Neuronal stem cell (in vitro differentiated cells): ENCODE measurements at regions not wholly inside any gene's neighbourhood (a gene's known extent, or its start where the extent isn't known, plus 50 kb on each side); places are given as distances from the start of the nearest gene placed in this dataset.

Experiments
- DNase-seq: peaks from one replicate; pipeline ENCODE4 v3.0.0-alpha.2; 2013; ENCODE audit warnings: low spot score
- H2AFZ ChIP-seq: one replicate; pipeline ENCODE4 v1.6.1; 2013; ENCODE audit warnings: mild to moderate bottlenecking, low read length, inconsistent platforms
- H2AK5ac ChIP-seq: 2 replicates; pipeline ENCODE4 v1.6.1; 2013; ENCODE audit warnings: low read depth, mild to moderate bottlenecking, inconsistent platforms, low read length, moderate library complexity, mixed read lengths
- H2BK120ac ChIP-seq: 2 replicates; pipeline ENCODE4 v1.6.1; 2013; ENCODE audit warnings: low read depth, mild to moderate bottlenecking, inconsistent platforms, low read length, moderate library complexity, mixed read lengths
- H2BK12ac ChIP-seq: one replicate; pipeline ENCODE4 v1.6.1; 2013; ENCODE audit warnings: low read length, inconsistent platforms
- H2BK15ac ChIP-seq: 2 replicates; pipeline ENCODE4 v1.6.1; 2013; ENCODE audit warnings: mild to moderate bottlenecking, low read length, inconsistent platforms, mixed read lengths
- H2BK5ac ChIP-seq: one replicate; pipeline ENCODE4 v1.6.1; 2013; ENCODE audit warnings: inconsistent platforms, mild to moderate bottlenecking, low read length, moderate library complexity
- H3K14ac ChIP-seq: one replicate; pipeline ENCODE4 v1.6.1; 2013; ENCODE audit warnings: low read length, inconsistent platforms
- H3K18ac ChIP-seq: 2 replicates; pipeline ENCODE4 v1.6.1; 2013; ENCODE audit warnings: low read length, inconsistent platforms
- H3K23ac ChIP-seq: 2 replicates; pipeline ENCODE4 v1.6.1; 2013; ENCODE audit warnings: low read depth, mild to moderate bottlenecking, mixed read lengths, low read length, inconsistent platforms; ENCODE audit not compliant: poor library complexity
- H3K27ac ChIP-seq: replicated peaks from 3 replicates; pipeline ENCODE4 v1.5.1; 2013; ENCODE audit warnings: low read length, inconsistent platforms
- H3K27me3 ChIP-seq, 3 experiments: 2 replicates each; pipeline ENCODE4 v1.6.1; 2013; ENCODE audit warnings: low read length in 3 of 3, mild to moderate bottlenecking in 2 of 3, inconsistent platforms in 1 of 3, low read depth in 1 of 3, mixed read lengths in 1 of 3, moderate library complexity in 1 of 3; ENCODE audit not compliant: control insufficient read depth in 3 of 3, insufficient read depth in 3 of 3
- H3K36me3 ChIP-seq, 2 donors: replicated peaks in 1 of 2; 2 replicates each; pipeline ENCODE4 v1.6.1; 2013; ENCODE audit warnings: low read length in 2 of 2; ENCODE audit not compliant: control insufficient read depth in 2 of 2, insufficient read depth in 2 of 2
- H3K4ac ChIP-seq: 2 replicates; pipeline ENCODE4 v1.6.1; 2013; ENCODE audit warnings: inconsistent platforms, mild to moderate bottlenecking, low read length, moderate library complexity
- H3K4me1 ChIP-seq, 2 donors: 1 replicate in 1 of 2; 2 replicates in 1 of 2; pipeline ENCODE4 v1.6.1; 2013; ENCODE audit warnings: low read length in 2 of 2, low read depth in 1 of 2; ENCODE audit not compliant: control insufficient read depth in 2 of 2, insufficient read depth in 1 of 2
- H3K4me2 ChIP-seq: one replicate; pipeline ENCODE4 v1.6.1; 2013; ENCODE audit warnings: mild to moderate bottlenecking, low read length, inconsistent platforms; ENCODE audit not compliant: insufficient read depth, poor library complexity, severe bottlenecking
- H3K4me3 ChIP-seq, 2 donors: 2 replicates each; pipeline ENCODE4 v1.5.1; 2013; ENCODE audit warnings: low read length in 2 of 2, mild to moderate bottlenecking in 2 of 2, inconsistent platforms in 1 of 2, moderate library complexity in 1 of 2
- H3K79me1 ChIP-seq: one replicate; pipeline ENCODE4 v1.6.1; 2013; ENCODE audit warnings: low read depth, mild to moderate bottlenecking, inconsistent platforms, low read length, moderate library complexity
- H3K9ac ChIP-seq: one replicate; pipeline ENCODE4 v1.6.1; 2013; ENCODE audit warnings: mild to moderate bottlenecking, low read depth, low read length, inconsistent platforms; ENCODE audit not compliant: poor library complexity
- H3K9me3 ChIP-seq, 2 donors: replicated peaks in 1 of 2; 2 replicates each; pipeline versions ENCODE3 to v1.6.1; 2013; ENCODE audit warnings: low read length in 2 of 2, mild to moderate bottlenecking in 2 of 2, inconsistent platforms in 1 of 2, low read depth in 1 of 2, mixed read lengths in 1 of 2, moderate library complexity in 1 of 2; ENCODE audit not compliant: control insufficient read depth in 2 of 2, insufficient read depth in 1 of 2
- H4K8ac ChIP-seq: one replicate; pipeline ENCODE4 v1.6.1; 2013; ENCODE audit warnings: low read depth, mild to moderate bottlenecking, inconsistent platforms, low read length, moderate library complexity
- H4K91ac ChIP-seq: one replicate; pipeline ENCODE4 v1.6.1; 2013; ENCODE audit warnings: low read length, low read depth, mild to moderate bottlenecking, inconsistent platforms; ENCODE audit not compliant: poor library complexity
- whole genome bisulfite sequencing, 2 donors: extraction: QIAGEN DNeasy Blood & Tissue Kit; methylation state at CpG; one replicate each; pipeline ENCODE4 v1.1.7; 2013; ENCODE audit warnings: missing lambda C conversion rate in 2 of 2, mixed read lengths in 1 of 2; ENCODE audit not compliant: insufficient read length in 2 of 2, insufficient replicate concordance in 1 of 2; ENCODE audit errors: extremely low coverage in 2 of 2; 5-methylcytosine and 5-hydroxymethylcytosine counted together

DNA sequence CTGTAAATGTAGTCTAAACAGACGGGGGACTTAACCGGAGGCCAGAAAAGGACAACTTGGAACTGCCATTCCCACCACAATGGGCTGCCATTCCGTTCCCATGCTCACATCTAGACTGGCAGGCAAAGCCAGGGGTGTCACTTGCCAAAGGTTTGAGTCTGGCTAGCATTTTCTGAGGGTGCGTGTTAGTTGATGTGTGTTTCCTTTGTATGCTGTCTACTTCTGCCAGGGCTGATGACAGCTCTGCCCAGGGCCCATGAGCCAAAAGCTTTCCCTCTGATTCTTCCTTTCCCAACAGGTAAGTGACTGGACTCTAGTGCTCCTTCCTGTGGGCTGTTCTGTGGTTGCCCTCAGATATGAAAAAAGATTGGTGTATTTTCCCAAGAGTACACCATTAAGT is 68.0 kb downstream of the ZNF608 start:
- Histone ChIP-seq H3K23ac (no peak overlapping the region), H3K79me1 (no peaks in the 10 kb centered on the region), H3K27ac (peak overlapping the region; percentile 69), H3K4me3 (no peak overlapping the region), H4K91ac (no peak overlapping the region), H3K14ac (no peak overlapping the region), H3K27me3 (no peaks in the 10 kb centered on the region), H3K4me1 (peaks cover 16 to 25% of the 10 kb centered on the region in 2 donors), H2BK15ac (no peak overlapping the region), H2BK12ac (no peak overlapping the region), H4K8ac (no peak overlapping the region), H3K4ac (no peak overlapping the region), H2BK5ac (no peak overlapping the region), H3K18ac (no peak overlapping the region), H2AK5ac (no peak overlapping the region), H3K9me3 (peaks cover 0 to 4% of the 10 kb centered on the region in 2 donors), H3K9ac (no peak overlapping the region), H2BK120ac (no peak overlapping the region), H2AFZ (no peak overlapping the region), H3K4me2 (no peak overlapping the region), H3K36me3 (peaks cover 0 to 10% of the 10 kb centered on the region in 2 donors)
- no CpG with 5 or more reads among the region's 4 CpGs for WGBS, 2 donors
- no peak for DNase-seq

DNA sequence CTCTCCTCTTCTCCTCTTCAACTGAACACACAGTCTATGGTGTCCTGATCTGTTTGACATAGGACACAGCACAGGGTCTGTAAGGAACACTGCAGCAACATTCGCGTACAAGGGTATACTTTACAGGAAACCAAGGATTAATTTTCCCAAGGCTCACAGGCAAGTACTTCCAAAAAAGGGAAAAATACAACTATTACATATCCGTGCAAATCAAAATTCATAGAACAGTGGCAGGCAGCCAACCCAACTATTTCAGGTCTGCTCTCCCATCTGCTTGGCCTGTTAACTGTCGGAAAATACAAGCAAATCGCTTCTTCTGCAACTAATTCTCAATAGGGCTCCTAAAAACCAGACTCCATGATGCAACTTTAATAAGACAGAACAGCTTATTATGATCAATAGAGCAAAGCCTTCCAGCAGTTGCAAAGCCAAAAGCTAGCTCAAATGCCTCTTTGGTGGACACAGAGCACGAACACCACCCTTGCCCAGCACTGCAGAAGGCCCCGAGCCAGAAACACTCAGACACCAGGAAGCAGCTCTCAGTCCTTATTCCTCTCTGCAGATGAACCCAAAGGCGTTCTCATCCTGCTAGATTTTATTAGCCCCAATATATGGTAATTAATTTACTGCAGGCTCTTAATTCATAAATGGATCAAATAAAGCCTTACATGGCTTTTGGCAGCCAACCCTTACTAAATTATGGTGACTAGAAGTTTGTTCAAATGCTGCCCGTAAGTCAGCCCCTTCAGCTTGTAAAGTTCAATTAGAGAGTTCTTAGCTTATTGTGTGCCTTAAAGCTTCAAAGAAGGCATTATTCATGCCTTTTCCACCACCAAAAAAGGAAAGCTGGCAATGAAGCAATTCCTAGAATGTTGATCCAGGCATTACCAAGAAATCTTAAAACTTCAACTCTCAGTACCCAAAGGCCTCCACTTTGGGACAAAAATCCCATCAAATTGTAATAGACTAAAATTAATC is 68.8 kb downstream of the ZNF608 start:
- Histone ChIP-seq H2BK5ac (no peak overlapping the region), H3K4me1 (peaks cover 16 to 27% of the 10 kb centered on the region in 2 donors), H3K4me2 (peak overlapping the region; percentile 21), H3K9ac (no peak overlapping the region), H3K27me3 (no peaks in the 10 kb centered on the region), H2BK12ac (no peak overlapping the region), H3K4ac (no peak overlapping the region), H3K14ac (no peak overlapping the region), H2BK15ac (no peak overlapping the region), H2AFZ (no peak overlapping the region), H3K18ac (no peak overlapping the region), H3K79me1 (no peaks in the 10 kb centered on the region), H3K27ac (peak overlapping the region; percentile 23), H3K36me3 (peaks cover 0 to 3% of the 10 kb centered on the region in 2 donors), H3K23ac (no peak overlapping the region), H4K8ac (no peak overlapping the region), H2BK120ac (no peak overlapping the region), H3K9me3 (no peaks in the 10 kb centered on the region), H4K91ac (no peak overlapping the region), H3K4me3 (no peak overlapping the region), H2AK5ac (no peak overlapping the region)
- no peak for DNase-seq
- WGBS, 2 donors, result no CpG with 5 or more reads among the region's 9 CpGs

DNA sequence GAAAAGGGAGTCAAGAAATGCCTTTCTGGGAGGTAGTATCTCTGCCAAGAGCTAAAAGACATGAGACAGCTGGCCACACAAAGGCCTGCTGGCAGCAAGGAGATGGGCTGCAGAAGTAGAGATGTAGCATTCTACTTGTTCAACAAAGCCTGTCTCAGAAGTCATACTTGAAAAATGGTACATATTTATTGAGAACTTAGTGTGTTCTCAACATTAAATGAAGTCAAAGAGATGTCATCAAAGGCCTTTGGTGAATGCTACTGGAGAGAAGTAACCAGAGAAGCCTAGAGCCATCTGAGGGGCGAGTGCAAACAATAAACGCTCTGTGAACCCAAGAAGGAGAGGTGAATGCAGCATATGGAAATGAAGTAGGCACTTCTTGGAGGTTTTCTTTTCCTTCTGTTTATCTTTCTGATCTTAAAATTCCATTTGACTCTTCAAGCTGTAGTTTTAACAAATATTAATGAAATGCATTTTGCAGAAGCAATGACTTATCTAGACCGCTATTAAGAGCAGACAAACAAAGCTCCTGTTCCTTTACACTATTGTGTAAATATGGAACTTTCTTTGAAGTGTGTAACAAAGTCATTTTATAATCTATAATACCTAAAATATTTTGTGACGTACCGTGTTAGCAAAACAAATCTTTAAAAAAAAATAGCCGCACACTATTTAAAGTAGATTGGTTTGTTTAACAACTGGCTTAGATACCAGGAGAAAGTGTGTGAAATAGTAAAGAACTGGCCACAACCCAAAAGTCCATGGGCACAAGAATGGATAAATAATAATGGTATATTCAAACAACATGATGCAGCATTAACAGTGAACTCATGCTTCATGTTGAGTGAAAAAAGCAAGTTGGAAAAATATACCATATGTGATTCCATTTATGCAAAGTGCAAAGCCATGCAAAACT is 70.2 kb downstream of the ZNF608 start:
- Histone ChIP-seq H2BK12ac (no peak overlapping the region), H3K4ac (no peak overlapping the region), H3K9ac (no peak overlapping the region), H3K14ac (no peak overlapping the region), H2AK5ac (no peak overlapping the region), H3K4me1 (peaks cover 19 to 27% of the 10 kb centered on the region in 2 donors), H3K36me3 (peaks cover 0 to 3% of the 10 kb centered on the region in 2 donors), H3K23ac (no peak overlapping the region), H3K9me3 (no peaks in the 10 kb centered on the region), H3K18ac (no peak overlapping the region), H3K4me2 (no peak overlapping the region), H2BK5ac (no peak overlapping the region), H4K8ac (no peak overlapping the region), H2BK15ac (no peak overlapping the region), H3K27me3 (no peaks in the 10 kb centered on the region), H2AFZ (no peak overlapping the region), H3K27ac (no peak overlapping the region), H3K79me1 (no peaks in the 10 kb centered on the region), H2BK120ac (no peak overlapping the region), H3K4me3 (no peak overlapping the region), H4K91ac (no peak overlapping the region)
- no peak for DNase-seq
- WGBS, 2 donors, result no CpG with 5 or more reads among the region's 6 CpGs

DNA sequence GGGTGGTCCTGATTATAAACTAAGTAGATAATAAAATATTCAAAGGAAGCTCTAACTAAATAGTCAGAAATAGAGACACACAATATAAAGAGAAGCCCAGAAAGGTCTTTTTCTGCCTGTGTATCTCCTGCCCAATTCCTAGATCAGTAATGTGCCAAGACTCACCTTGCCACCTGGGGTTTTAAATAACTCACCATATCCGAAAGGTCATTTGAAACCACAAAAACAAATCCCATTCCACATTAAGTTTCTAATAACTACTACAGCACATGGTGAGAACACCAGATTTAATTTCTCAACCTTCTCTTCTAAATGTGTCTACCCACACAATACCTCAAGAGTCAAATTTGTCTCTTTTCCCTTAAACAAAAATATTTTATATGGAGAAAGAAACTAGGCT is 75.2 kb downstream of the ZNF608 start:
- no peak overlapping the region for H2BK5ac ChIP-seq
- peaks cover 5% of the 10 kb centered on the region for H3K79me1 ChIP-seq
- H3K27me3 ChIP-seq, result no peaks in the 10 kb centered on the region
- no peak overlapping the region for H3K4ac ChIP-seq
- H4K91ac ChIP-seq, result no peak overlapping the region
- H3K23ac ChIP-seq, result no peak overlapping the region
- H3K4me3 ChIP-seq, result no peak overlapping the region
- H3K4me2 ChIP-seq, result no peak overlapping the region
- H3K4me1 ChIP-seq, result peaks cover 25 to 39% of the 10 kb centered on the region in 2 donors
- no CpG with 5 or more reads among the region's 1 CpG for WGBS, 2 donors
- no peak overlapping the region for H3K14ac ChIP-seq
- no peak overlapping the region for H2BK15ac ChIP-seq
- peaks cover 0 to 5% of the 10 kb centered on the region in 2 donors for H3K36me3 ChIP-seq
- no peak overlapping the region for H3K18ac ChIP-seq
- H2AK5ac ChIP-seq, result no peak overlapping the region
- H3K9me3 ChIP-seq, result no peaks in the 10 kb centered on the region
- H2BK120ac ChIP-seq, result no peak overlapping the region
- H3K9ac ChIP-seq, result no peak overlapping the region
- no peak overlapping the region for H2BK12ac ChIP-seq
- H4K8ac ChIP-seq, result no peak overlapping the region
- H2AFZ ChIP-seq, result no peak overlapping the region
- no peak for DNase-seq
- no peak overlapping the region for H3K27ac ChIP-seq
